B cell (primary cell): ENCODE measurements at regions not wholly inside any gene's neighbourhood (a gene's known extent, or its start where the extent isn't known, plus 50 kb on each side); places are given as distances from the start of the nearest gene placed in this dataset.
A peak's percentile ranks its signal among the peaks of the same experiment; 100 is the strongest.

Source experiments
- ATAC-seq: fragments of 200-7000 bp; cut with Tn5 transposase; one replicate; pipeline ENCODE4 v1.10.0; 2021; ENCODE audit warnings: low read depth, mild to moderate bottlenecking, moderate number of reproducible peaks, moderate library complexity
- CTCF ChIA-PET: fragments of 350-600 bp; sonication (Branson Sonifier 250); formaldehyde crosslinking; loops from one replicate; lab custom pipeline; 2021; ENCODE audit warnings: antibody characterized with exemption, inconsistent platforms; lab: Charles Lee
- POLR2A ChIA-PET: fragments of 350-600 bp; sonication (Branson Sonifier 250); formaldehyde crosslinking; loops from one replicate; lab custom pipeline; 2021; ENCODE audit warnings: antibody characterized with exemption; lab: Charles Lee
- DNase-seq: peaks from one replicate; pipeline ENCODE4 v3.0.0; 2013
- H2AFZ ChIP-seq: 2 replicates; pipeline ENCODE4 v1.6.1; 2012; ENCODE audit warnings: mild to moderate bottlenecking, low read depth, low read length; ENCODE audit not compliant: insufficient read depth, poor library complexity, severe bottlenecking
- H3K27ac ChIP-seq, 2 donors: 1 replicate in 1 of 2; 2 replicates in 1 of 2; pipeline ENCODE4 v1.5.1; 2012 to 2013; ENCODE audit warnings: low read length in 2 of 2, mild to moderate bottlenecking in 2 of 2, moderate library complexity in 1 of 2
- H3K27me3 ChIP-seq, 4 experiments: fragments of 200-600 bp in 1 of 4; sonication (generic) in 1 of 4; replicated peaks in 1 of 4; 1 replicate in 2 of 4; 2 replicates in 2 of 4; pipeline versions ENCODE4 v1.6.1 to v1.7.0; 2013 to 2016; ENCODE audit warnings: low read length in 3 of 4, mild to moderate bottlenecking in 2 of 4, mixed read lengths in 1 of 4, moderate library complexity in 1 of 4; ENCODE audit not compliant: insufficient read depth in 4 of 4, control insufficient read depth in 3 of 4; ENCODE audit errors: control extremely low read depth in 1 of 4
- H3K36me3 ChIP-seq, 2 experiments: replicated peaks in 1 of 2; 1 replicate in 1 of 2; 2 replicates in 1 of 2; pipeline versions ENCODE4 v1.6.1 to v1.7.1; 2013; ENCODE audit warnings: low read length in 1 of 2; ENCODE audit not compliant: insufficient read depth in 2 of 2, control insufficient read depth in 1 of 2; ENCODE audit errors: control extremely low read depth in 1 of 2, extremely low read depth in 1 of 2
- H3K4me1 ChIP-seq, 2 donors: fragments of 200-600 bp in 1 of 2; sonication (generic) in 1 of 2; 1 replicate in 1 of 2; 2 replicates in 1 of 2; pipeline versions ENCODE4 v1.5.1 to v1.6.1; 2013 to 2017; ENCODE audit warnings: low read length in 2 of 2; ENCODE audit not compliant: control insufficient read depth in 2 of 2, insufficient read depth in 2 of 2
- H3K4me2 ChIP-seq: replicated peaks from 2 replicates; pipeline ENCODE3; 2012; ENCODE audit warnings: mild to moderate bottlenecking, low read depth, low read length; ENCODE audit not compliant: poor library complexity, severe bottlenecking
- H3K4me3 ChIP-seq, 5 experiments: fragments of 200-600 bp in 1 of 5; sonication (generic) in 1 of 5; 1 replicate in 3 of 5; 2 replicates in 2 of 5; pipeline versions ENCODE4 v1.5.1 to v1.7.0; 2011 to 2016; ENCODE audit warnings: low read length in 4 of 5, mild to moderate bottlenecking in 4 of 5, low read depth in 2 of 5, control low read depth in 1 of 5, moderate library complexity in 1 of 5; ENCODE audit not compliant: insufficient read depth in 1 of 5; ENCODE audit errors: control extremely low read depth in 1 of 5, extremely low read depth in 1 of 5
- H3K79me2 ChIP-seq: fragments of 200-600 bp; sonication (generic); one replicate; pipeline ENCODE4 v1.6.0; 2016; ENCODE audit warnings: low read length; ENCODE audit not compliant: control insufficient read depth, insufficient read depth
- H3K9ac ChIP-seq: fragments of 200-600 bp; sonication (generic); 2 replicates; pipeline ENCODE4 v1.6.1; 2017; ENCODE audit warnings: mild to moderate bottlenecking, low read length, moderate library complexity
- H3K9me3 ChIP-seq, 3 donors: one replicate each; pipeline versions ENCODE4 v1.6.1 to v1.7.1; 2013; ENCODE audit warnings: low read length in 2 of 3; ENCODE audit not compliant: control insufficient read depth in 2 of 3, insufficient read depth in 1 of 3; ENCODE audit errors: control extremely low read depth in 1 of 3
- H4K20me1 ChIP-seq: 2 replicates; pipeline ENCODE4 v1.6.0; 2012; ENCODE audit warnings: mild to moderate bottlenecking, low read length; ENCODE audit not compliant: insufficient read depth, control insufficient read depth, poor library complexity, severe bottlenecking
- H3K27ac Mint-ChIP-seq: one replicate; pipeline ENCODE4 v1.8.0; 2021; ENCODE audit warnings: mixed read lengths
- H3K27me3 Mint-ChIP-seq: one replicate; pipeline ENCODE4 v1.8.0; 2021; ENCODE audit warnings: mixed read lengths
- H3K4me1 Mint-ChIP-seq: one replicate; pipeline ENCODE4 v1.8.0; 2021; ENCODE audit warnings: mixed read lengths
- H3K4me3 Mint-ChIP-seq: one replicate; pipeline ENCODE4 v1.8.0; 2021; ENCODE audit warnings: mixed read lengths
- H3K9me3 Mint-ChIP-seq: one replicate; pipeline ENCODE4 v1.8.0; 2022; ENCODE audit warnings: mixed read lengths; ENCODE audit not compliant: insufficient read depth
- CTCF ChIP-seq: fragments of 200-600 bp; IDR thresholded peaks from one replicate; pipeline ENCODE4 v1.8.0; 2022; ENCODE audit warnings: antibody characterized with exemption, mild to moderate bottlenecking
- EZH2 ChIP-seq: IDR thresholded peaks from 2 replicates; pipeline ENCODE4 v1.6.1; 2012; ENCODE audit warnings: borderline replicate concordance, low read depth, mild to moderate bottlenecking, moderate library complexity, low read length; ENCODE audit not compliant: insufficient read depth, poor library complexity, severe bottlenecking
- WGBS: methylation state at CpG from one replicate; pipeline ENCODE4 v1.1.5; 2013; ENCODE audit warnings: missing lambda C conversion rate; ENCODE audit not compliant: insufficient coverage; 5-methylcytosine and 5-hydroxymethylcytosine counted together
- intact Hi-C: fragments of 100-400 bp; cut with micrococcal nuclease; formaldehyde crosslinking; loops from one replicate; pipeline ENCODE4 v1.10.0; 2022

- intact Hi-C loops = loop anchor here (2.0 to 5.0 kb wide), 2 partner anchors 33 to 68 kb away; no protein-coding TSS in a partner anchor
- Histone ChIP-seq H3K9ac (peak overlapping the region; percentile 4), H3K36me3 (no peaks in the 10 kb centered on the region), H3K4me1 (peaks cover 32 to 33% of the 10 kb centered on the region in 2 donors), H3K9me3 (no peaks in the 10 kb centered on the region), H3K79me2 (no peaks in the 10 kb centered on the region), H3K27me3 (no peaks in the 10 kb centered on the region), H3K4me3 (no peak overlapping the region), H4K20me1 (no peaks in the 10 kb centered on the region), H3K27ac (peak overlapping the region; percentile 20 to 52), H2AFZ (peak overlapping the region; percentile 27), H3K4me2 (peak overlapping the region; percentile 47)
- H3K4me3 Mint-ChIP-seq = peak overlapping the region; percentile 67
- TF ChIP-seq CTCF (no peak), EZH2 (no peak)
- ATAC-seq (peak; percentile 73), DNase-seq (peak; percentile 63)
- CTCF ChIA-PET = interaction anchor here (1.2 kb wide), 1 partner anchor 79 kb away, joined by 4 read pairs; no protein-coding TSS in a partner anchor
- no peaks in the 10 kb centered on the region for H3K9me3 Mint-ChIP-seq
- no CpG with 5 or more reads among the region's 5 CpGs for WGBS
- peak overlapping the region; percentile 44 for H3K27ac Mint-ChIP-seq
- no peaks in the 10 kb centered on the region for H3K27me3 Mint-ChIP-seq
- peaks cover 66% of the 10 kb centered on the region for H3K4me1 Mint-ChIP-seq
- POLR2A ChIA-PET = interaction anchor here (0.5 to 1.1 kb wide), 5 partner anchors 13 to 74 kb away, joined by 3 to 6 read pairs (median 3); partner anchors contain the start of gene KRAS
These were observed 69.6 kb upstream of the KRAS start for GRCh38 chr12:25320123-25321006.
